Kidney (tissue), 13 donors: ENCODE measurements at regions not wholly inside any gene's neighbourhood (a gene's known extent, or its start where the extent isn't known, plus 50 kb on each side); places are given as distances from the start of the nearest gene placed in this dataset.

ENCODE experiments used
- DNase-seq, 5 donors: peaks; one replicate each; pipeline ENCODE4 v3.0.0-alpha.2; 2013 to 2020
- FAIRE-seq: peaks from 2 replicates; lab custom pipeline; 2012; peaks lifted over from hg19 to GRCh38; lab: Jason Lieb, UNC
- H3K27ac ChIP-seq, 2 donors: one replicate each; pipeline ENCODE4 v1.7.0; 2013; ENCODE audit warnings: low read depth in 2 of 2, low read length in 2 of 2, inconsistent platforms in 1 of 2
- H3K27me3 ChIP-seq: one replicate; pipeline ENCODE4 v1.7.1; 2013; ENCODE audit warnings: low read length, inconsistent platforms; ENCODE audit not compliant: control insufficient read depth, insufficient read depth
- H3K36me3 ChIP-seq, 3 donors: one replicate each; pipeline versions ENCODE4 v1.7.0 to v1.7.1; 2013; ENCODE audit warnings: low read length in 3 of 3, control low read depth in 1 of 3, inconsistent platforms in 1 of 3; ENCODE audit not compliant: insufficient read depth in 3 of 3, control insufficient read depth in 2 of 3
- H3K4me1 ChIP-seq, 3 donors: one replicate each; pipeline versions ENCODE4 v1.7.0 to v1.7.1; 2013; ENCODE audit warnings: low read length in 3 of 3, inconsistent platforms in 1 of 3, low read depth in 1 of 3; ENCODE audit not compliant: control insufficient read depth in 2 of 3, insufficient read depth in 2 of 3
- H3K4me3 ChIP-seq, 3 donors: one replicate each; pipeline versions ENCODE4 v1.7.0 to v1.8.1; 2013; ENCODE audit warnings: low read length in 3 of 3, control low read depth in 1 of 3, inconsistent platforms in 1 of 3
- H3K9ac ChIP-seq, 3 donors: one replicate each; pipeline versions ENCODE4 v1.7.0 to v1.7.1; 2013; ENCODE audit warnings: low read length in 3 of 3, control low read depth in 1 of 3, inconsistent platforms in 1 of 3
- H3K9me3 ChIP-seq, 3 donors: one replicate each; pipeline versions ENCODE4 v1.7.0 to v1.7.1; 2013; ENCODE audit warnings: low read length in 3 of 3, control low read depth in 1 of 3, inconsistent platforms in 1 of 3; ENCODE audit not compliant: control insufficient read depth in 2 of 3, insufficient read depth in 1 of 3
- intact Hi-C: fragments of 100-400 bp; cut with DNase I; formaldehyde crosslinking; loops from one replicate; pipeline ENCODE4 v1.11.1; 2022
- TF ChIP-seq, protein P1 (sequence below): IDR thresholded peaks from 3 replicates; pipeline ENCODE4 v1.5.1; 2012; ENCODE audit warnings: mild to moderate bottlenecking, moderate library complexity, borderline replicate concordance; ENCODE audit not compliant: insufficient read depth; ENCODE audit errors: extremely low read depth
- donor health status: control.
- donor health status: control.
- donor health status: control.
- donor health status: control.
- donor health status: control.
- donor health status: DM: yes; HTN: yes; CAD: no.
- donor health status: Normal renal cell carcinoma (clear cell type).

- H3K9me3 ChIP-seq: no peaks in the 10 kb centered on the region
- H3K27ac ChIP-seq: no peak overlapping the region
- FAIRE-seq (no peak), DNase-seq (no peak)
- no peaks in the 10 kb centered on the region for H3K36me3 ChIP-seq
- no peak overlapping the region for H3K9ac ChIP-seq
- H3K4me1 ChIP-seq: no peaks in the 10 kb centered on the region
- intact Hi-C loops: no loop called here
- TF ChIP-seq, protein P1, sequence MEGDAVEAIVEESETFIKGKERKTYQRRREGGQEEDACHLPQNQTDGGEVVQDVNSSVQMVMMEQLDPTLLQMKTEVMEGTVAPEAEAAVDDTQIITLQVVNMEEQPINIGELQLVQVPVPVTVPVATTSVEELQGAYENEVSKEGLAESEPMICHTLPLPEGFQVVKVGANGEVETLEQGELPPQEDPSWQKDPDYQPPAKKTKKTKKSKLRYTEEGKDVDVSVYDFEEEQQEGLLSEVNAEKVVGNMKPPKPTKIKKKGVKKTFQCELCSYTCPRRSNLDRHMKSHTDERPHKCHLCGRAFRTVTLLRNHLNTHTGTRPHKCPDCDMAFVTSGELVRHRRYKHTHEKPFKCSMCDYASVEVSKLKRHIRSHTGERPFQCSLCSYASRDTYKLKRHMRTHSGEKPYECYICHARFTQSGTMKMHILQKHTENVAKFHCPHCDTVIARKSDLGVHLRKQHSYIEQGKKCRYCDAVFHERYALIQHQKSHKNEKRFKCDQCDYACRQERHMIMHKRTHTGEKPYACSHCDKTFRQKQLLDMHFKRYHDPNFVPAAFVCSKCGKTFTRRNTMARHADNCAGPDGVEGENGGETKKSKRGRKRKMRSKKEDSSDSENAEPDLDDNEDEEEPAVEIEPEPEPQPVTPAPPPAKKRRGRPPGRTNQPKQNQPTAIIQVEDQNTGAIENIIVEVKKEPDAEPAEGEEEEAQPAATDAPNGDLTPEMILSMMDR: no peak
- no peaks in the 10 kb centered on the region for H3K27me3 ChIP-seq
- no peak overlapping the region for H3K4me3 ChIP-seq
These were observed 102.7 kb upstream of the MEIS2 start for GRCh38 chr15:37203050-37203449.

- TF ChIP-seq, protein P1: no peak
- no peaks in the 10 kb centered on the region for H3K4me1 ChIP-seq
- H3K27me3 ChIP-seq: no peaks in the 10 kb centered on the region
- FAIRE-seq (peak; percentile 13), DNase-seq (peak in 1 of 5 donors; percentile 19)
- no peaks in the 10 kb centered on the region for H3K36me3 ChIP-seq
- H3K4me3 ChIP-seq: peak overlapping the region in 1 of 3 donors; percentile 9
- no peak overlapping the region for H3K9ac ChIP-seq
- H3K9me3 ChIP-seq: no peaks in the 10 kb centered on the region
- intact Hi-C loops: no loop called here
- H3K27ac ChIP-seq: no peak overlapping the region
These were observed 104.3 kb upstream of the MEIS2 start for GRCh38 chr15:37204692-37205091.

DNA sequence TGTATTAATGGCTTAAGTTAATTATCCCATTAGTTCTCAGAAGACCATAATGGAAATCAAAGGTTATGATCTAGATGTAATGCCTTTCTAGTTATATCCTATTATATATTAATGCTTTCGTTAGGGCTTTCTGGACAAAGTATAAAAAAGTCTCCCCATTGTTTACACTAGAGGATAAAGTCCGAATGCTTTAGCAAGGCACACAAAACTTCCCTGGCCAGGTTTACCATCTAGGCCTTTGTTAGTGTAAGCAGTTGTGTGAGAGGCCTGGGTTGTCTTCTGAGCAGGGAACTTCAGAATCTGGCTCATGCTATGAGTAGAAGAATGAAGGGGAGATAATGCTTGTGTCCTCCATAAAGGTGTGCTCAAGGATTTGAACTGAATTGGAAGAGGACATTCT, 106.3 kb upstream of the MEIS2 start:
- no peak overlapping the region for H3K9ac ChIP-seq
- TF ChIP-seq, protein P1: no peak

More for the DNA sequence above, 106.3 kb upstream of the MEIS2 start:
- Histone ChIP-seq H3K27me3 (no peaks in the 10 kb centered on the region), H3K4me1 (no peaks in the 10 kb centered on the region), H3K4me3 (no peak overlapping the region), H3K36me3 (no peaks in the 10 kb centered on the region), H3K27ac (no peak overlapping the region), H3K9me3 (no peaks in the 10 kb centered on the region)
- DNase-seq (no peak), FAIRE-seq (no peak)
- intact Hi-C loops: no loop called here
